HUDEP-2 (cell line): ENCODE measurements at regions not wholly inside any gene's neighbourhood (a gene's known extent, or its start where the extent isn't known, plus 50 kb on each side); places are given as distances from the start of the nearest gene placed in this dataset.

ENCODE experiments used
- DNase-seq, 76 experiments: peaks; one replicate each; lab custom pipeline; 2025; ENCODE audit not compliant: unreplicated experiment in 76 of 76; lab: John Stamatoyannopoulos, UW

GRCh38 chr10:120278069-120278468, 179.0 kb upstream of the PLPP4 start:
- DNase-seq: no peak

- DNase-seq: no peak
Observed at GRCh38 chr10:120279196-120279595, 177.8 kb upstream of the PLPP4 start.

- DNase-seq: no peak
Observed at GRCh38 chr10:120282421-120282820, 174.6 kb upstream of the PLPP4 start.

- no peak for DNase-seq
Observed at GRCh38 chr10:120282846-120283492, 174.1 kb upstream of the PLPP4 start.

GRCh38 chr10:120285408-120285807, 171.6 kb upstream of the PLPP4 start:
- no peak for DNase-seq

GRCh38 chr10:120286280-120286679, 170.7 kb upstream of the PLPP4 start:
- DNase-seq: no peak

GRCh38 chr10:120300513-120300912, 156.5 kb upstream of the PLPP4 start:
- DNase-seq: no peak

GRCh38 chr10:120308589-120308988, 148.4 kb upstream of the PLPP4 start:
- no peak for DNase-seq

GRCh38 chr10:120313715-120314114, 143.3 kb upstream of the PLPP4 start:
- DNase-seq: no peak

- no peak for DNase-seq
Observed at GRCh38 chr10:120314442-120314841, 142.6 kb upstream of the PLPP4 start.

- no peak for DNase-seq
Observed at GRCh38 chr10:120318862-120319261, 138.2 kb upstream of the PLPP4 start.

- DNase-seq: no peak
Observed at GRCh38 chr10:120327675-120328074, 129.4 kb upstream of the PLPP4 start.

- DNase-seq: no peak
Observed at GRCh38 chr10:120328647-120329046, 128.4 kb upstream of the PLPP4 start.

- no peak for DNase-seq
Observed at GRCh38 chr10:120335553-120335952, 121.5 kb upstream of the PLPP4 start.

GRCh38 chr10:120336306-120336910, 120.6 kb upstream of the PLPP4 start:
- no peak for DNase-seq

- DNase-seq: peak in 43 of 76 experiments; percentile 0 to 57 (median 18)
Observed at GRCh38 chr10:120336911-120337540, 120.0 kb upstream of the PLPP4 start.

GRCh38 chr10:120342115-120342714, 114.8 kb upstream of the PLPP4 start:
- no peak for DNase-seq

- DNase-seq: no peak
Observed at GRCh38 chr10:120345186-120345585, 111.8 kb upstream of the PLPP4 start.

- no peak for DNase-seq
Observed at GRCh38 chr10:120347644-120348043, 109.4 kb upstream of the PLPP4 start.

- no peak for DNase-seq
Observed at GRCh38 chr10:120349069-120349468, 108.0 kb upstream of the PLPP4 start.

- DNase-seq: no peak
Observed at GRCh38 chr10:120355425-120355824, 101.6 kb upstream of the PLPP4 start.

GRCh38 chr10:120360571-120360970, 96.5 kb upstream of the PLPP4 start:
- DNase-seq: no peak
